ENCODE measurements at regions not wholly inside any gene's neighbourhood (a gene's known extent, or its start where the extent isn't known, plus 50 kb on each side); places are given as distances from the start of the nearest gene placed in this dataset.
"Not testable (repeated sequence)": the region's sequence is repeated elsewhere in the genome, so short reads cannot be mapped to it uniquely, and the experiment has no call there.

GRCh38 chr1:82143108-82143833 lies 342.5 kb downstream of the ADGRL2 start:
- no peak for DNase-seq (ENCODE audit: low spot score)

- DNase-seq (ENCODE audit: low spot score), result no peak
Observed at GRCh38 chr1:82141390-82141789, 340.7 kb downstream of the ADGRL2 start.

GRCh38 chr1:82139751-82140468 lies 339.2 kb downstream of the ADGRL2 start:
- no peak for DNase-seq (ENCODE audit: low spot score)

GRCh38 chr1:82136351-82136750 lies 335.6 kb downstream of the ADGRL2 start:
- DNase-seq (ENCODE audit: low spot score), result not testable (repeated sequence)

GRCh38 chr1:82125866-82126265 lies 325.1 kb downstream of the ADGRL2 start:
- DNase-seq (ENCODE audit: low spot score), result no peak

GRCh38 chr1:82125119-82125518 lies 324.4 kb downstream of the ADGRL2 start:
- no peak for DNase-seq (ENCODE audit: low spot score)

GRCh38 chr1:82121421-82121820 lies 320.7 kb downstream of the ADGRL2 start:
- DNase-seq (ENCODE audit: low spot score), result no peak

- no peak for DNase-seq (ENCODE audit: low spot score)
Observed at GRCh38 chr1:82116105-82116504, 315.4 kb downstream of the ADGRL2 start.

- DNase-seq (ENCODE audit: low spot score), result no peak
Observed at GRCh38 chr1:82114887-82115286, 314.2 kb downstream of the ADGRL2 start.

- no peak for DNase-seq (ENCODE audit: low spot score)
Observed at GRCh38 chr1:82110366-82111254, 309.9 kb downstream of the ADGRL2 start.

GRCh38 chr1:82108843-82109242 lies 308.1 kb downstream of the ADGRL2 start:
- no peak for DNase-seq (ENCODE audit: low spot score)

- DNase-seq (ENCODE audit: low spot score), result no peak
Observed at GRCh38 chr1:82106672-82107071, 305.9 kb downstream of the ADGRL2 start.

GRCh38 chr1:82099170-82099569 lies 298.4 kb downstream of the ADGRL2 start:
- DNase-seq (ENCODE audit: low spot score), result no peak

GRCh38 chr1:82094136-82094535 lies 293.4 kb downstream of the ADGRL2 start:
- DNase-seq (ENCODE audit: low spot score), result no peak

- no peak for DNase-seq (ENCODE audit: low spot score)
Observed at GRCh38 chr1:82091729-82092128, 291.0 kb downstream of the ADGRL2 start.

- no peak for DNase-seq (ENCODE audit: low spot score)
Observed at GRCh38 chr1:82091265-82091664, 290.5 kb downstream of the ADGRL2 start.

GRCh38 chr1:82090104-82090503 lies 289.4 kb downstream of the ADGRL2 start:
- DNase-seq (ENCODE audit: low spot score), result no peak

GRCh38 chr1:82086739-82087138 lies 286.0 kb downstream of the ADGRL2 start:
- DNase-seq (ENCODE audit: low spot score), result no peak

GRCh38 chr1:82079607-82080006 lies 278.9 kb downstream of the ADGRL2 start:
- no peak for DNase-seq (ENCODE audit: low spot score)

GRCh38 chr1:82073659-82074058 lies 272.9 kb downstream of the ADGRL2 start:
- DNase-seq (ENCODE audit: low spot score), result no peak

- DNase-seq (ENCODE audit: low spot score), result no peak
Observed at GRCh38 chr1:82073071-82073470, 272.3 kb downstream of the ADGRL2 start.

- no peak for DNase-seq (ENCODE audit: low spot score)
Observed at GRCh38 chr1:82065916-82066315, 265.2 kb downstream of the ADGRL2 start.

- DNase-seq (ENCODE audit: low spot score), result no peak
Observed at GRCh38 chr1:82064691-82065090, 264.0 kb downstream of the ADGRL2 start.

Data from germinal center (tissue), 1 donor.